22Rv1 (cell line): ENCODE measurements at regions not wholly inside any gene's neighbourhood (a gene's known extent, or its start where the extent isn't known, plus 50 kb on each side); places are given as distances from the start of the nearest gene placed in this dataset.

Experiments
- ZFX ChIP-seq: fragments of 450-650 bp; IDR thresholded peaks from 2 replicates; pipeline ENCODE4 v1.6.1; 2017; ENCODE audit warnings: antibody characterized with exemption, borderline replicate concordance
- TF ChIP-seq, protein P1 (sequence below): fragments of 450-650 bp; IDR thresholded peaks from 2 replicates; pipeline ENCODE4 v1.5.1; 2017; ENCODE audit warnings: mild to moderate bottlenecking

DNA sequence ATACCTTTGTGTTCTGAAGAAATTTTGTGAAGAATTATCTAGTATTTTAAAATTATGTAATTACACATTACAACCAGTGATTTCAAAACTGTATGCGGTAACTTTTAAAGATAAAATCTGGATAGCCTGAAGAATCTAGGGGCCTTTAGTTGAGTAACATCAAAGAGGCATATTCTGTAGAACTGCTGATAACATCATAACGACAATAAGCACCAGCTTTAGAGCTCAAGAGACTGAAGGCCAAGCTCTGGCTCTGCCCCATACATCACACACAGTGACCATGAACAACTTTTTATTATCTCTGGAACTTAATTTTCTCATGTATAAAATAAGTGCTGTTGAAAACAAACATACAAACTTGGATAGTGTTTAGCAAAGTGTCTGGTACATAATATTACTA is 121.1 kb upstream of the RHOBTB1 start:
- TF ChIP-seq, protein P1, sequence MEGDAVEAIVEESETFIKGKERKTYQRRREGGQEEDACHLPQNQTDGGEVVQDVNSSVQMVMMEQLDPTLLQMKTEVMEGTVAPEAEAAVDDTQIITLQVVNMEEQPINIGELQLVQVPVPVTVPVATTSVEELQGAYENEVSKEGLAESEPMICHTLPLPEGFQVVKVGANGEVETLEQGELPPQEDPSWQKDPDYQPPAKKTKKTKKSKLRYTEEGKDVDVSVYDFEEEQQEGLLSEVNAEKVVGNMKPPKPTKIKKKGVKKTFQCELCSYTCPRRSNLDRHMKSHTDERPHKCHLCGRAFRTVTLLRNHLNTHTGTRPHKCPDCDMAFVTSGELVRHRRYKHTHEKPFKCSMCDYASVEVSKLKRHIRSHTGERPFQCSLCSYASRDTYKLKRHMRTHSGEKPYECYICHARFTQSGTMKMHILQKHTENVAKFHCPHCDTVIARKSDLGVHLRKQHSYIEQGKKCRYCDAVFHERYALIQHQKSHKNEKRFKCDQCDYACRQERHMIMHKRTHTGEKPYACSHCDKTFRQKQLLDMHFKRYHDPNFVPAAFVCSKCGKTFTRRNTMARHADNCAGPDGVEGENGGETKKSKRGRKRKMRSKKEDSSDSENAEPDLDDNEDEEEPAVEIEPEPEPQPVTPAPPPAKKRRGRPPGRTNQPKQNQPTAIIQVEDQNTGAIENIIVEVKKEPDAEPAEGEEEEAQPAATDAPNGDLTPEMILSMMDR, result no peak
- TF ChIP-seq ZFX, result no peak
